ENCODE measurements at regions not wholly inside any gene's neighbourhood (a gene's known extent, or its start where the extent isn't known, plus 50 kb on each side); places are given as distances from the start of the nearest gene placed in this dataset.
A peak's percentile ranks its signal among the peaks of the same experiment; 100 is the strongest.

DNA sequence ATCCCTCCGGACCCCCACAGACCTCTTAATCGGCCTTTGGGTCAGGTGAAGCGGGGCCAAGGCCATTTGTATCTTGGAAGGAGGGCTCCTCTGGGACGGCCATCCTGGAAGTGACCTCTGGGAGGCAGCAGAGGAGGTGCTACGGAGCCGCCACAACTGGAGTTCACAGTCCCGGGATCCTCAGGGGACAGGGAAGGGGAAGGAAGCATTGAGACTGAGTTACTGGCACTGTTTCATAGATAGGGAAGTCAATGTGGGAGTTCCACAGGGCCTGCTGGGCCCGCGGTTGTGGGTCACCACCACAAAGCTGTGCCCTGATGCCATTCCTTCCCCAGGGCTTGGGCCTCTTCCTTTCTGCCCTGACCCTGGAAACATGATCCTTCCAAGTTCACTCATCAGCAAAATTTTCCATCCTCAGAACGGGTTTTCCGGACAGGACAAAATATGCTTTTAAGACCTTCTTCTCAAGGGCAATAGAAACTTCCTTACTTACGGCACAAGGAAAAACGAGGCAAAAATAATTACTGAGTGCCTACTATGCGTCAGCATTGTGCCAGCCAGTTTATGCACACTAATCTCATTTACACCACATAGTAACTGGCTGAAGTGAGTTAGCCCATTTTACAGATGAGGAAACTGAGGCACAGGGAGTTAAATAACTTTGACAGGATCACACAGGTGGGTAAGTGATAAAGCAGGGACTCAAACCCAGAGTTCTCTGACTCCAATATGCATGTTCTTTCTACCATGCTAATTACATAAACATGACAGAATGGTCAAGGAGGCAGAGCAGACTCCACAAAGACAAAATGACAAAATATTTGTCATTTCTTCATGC, 143.8 kb downstream of the UNC5CL start:
- H3K27me3 ChIP-seq (ENCODE audit: low read depth): no peaks in the 10 kb centered on the region
- no peaks in the 10 kb centered on the region for H3K4me1 ChIP-seq
- no peaks in the 10 kb centered on the region for H3K9me3 ChIP-seq
- H3K4me3 ChIP-seq: no peak overlapping the region
- H3K36me3 ChIP-seq (replicated peaks): no peaks in the 10 kb centered on the region
- in situ Hi-C loops (cut with MboI; ENCODE audit: low sequenced_read_pairs): no loop called here
- peak; percentile 15 to 64 for DNase-seq (ENCODE audit: low spot score in 2 of 2)

DNA sequence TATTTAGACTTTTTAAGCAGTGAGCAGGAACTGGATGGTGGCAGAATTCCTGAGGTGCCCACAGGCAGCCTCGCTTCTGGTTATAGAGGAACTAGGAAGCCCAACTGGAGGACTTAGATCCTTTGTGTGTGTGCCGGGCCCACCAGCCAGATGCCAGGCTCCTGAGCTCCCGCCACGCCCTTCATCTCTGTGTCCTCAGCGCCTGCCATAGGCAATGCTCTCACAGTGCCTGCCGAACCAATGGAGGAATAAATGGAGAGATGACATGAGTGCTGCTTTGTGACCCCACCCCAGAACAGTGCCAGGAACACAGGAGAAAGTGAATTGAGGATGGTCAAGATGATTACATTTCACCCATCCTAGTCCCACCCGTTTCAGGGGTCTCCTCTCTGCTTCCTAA, 146.0 kb downstream of the UNC5CL start:
- H3K4me1 ChIP-seq: no peaks in the 10 kb centered on the region

DNA sequence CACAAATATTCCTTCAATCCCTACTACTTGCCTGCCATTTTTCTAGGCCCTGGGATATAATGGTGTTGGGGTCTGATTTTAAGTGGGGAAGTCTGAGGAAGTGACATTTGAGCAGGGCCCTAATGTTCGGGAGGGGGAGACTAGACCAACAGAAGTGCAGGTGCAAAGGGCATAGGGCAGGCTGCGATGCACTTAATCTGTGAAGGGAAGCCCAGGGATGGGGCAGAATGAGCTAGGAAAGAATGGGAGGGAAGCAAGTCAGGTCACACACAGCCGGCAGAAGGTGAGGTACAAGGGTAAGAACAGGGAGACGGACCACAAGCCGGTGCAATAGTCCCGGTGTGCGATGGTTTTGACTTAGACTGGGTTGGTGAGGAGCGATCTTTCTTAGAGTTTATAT, 146.8 kb downstream of the UNC5CL start:
- Histone ChIP-seq H3K27me3 (ENCODE audit: low read depth) (no peaks in the 10 kb centered on the region), H3K9me3 (no peaks in the 10 kb centered on the region), H3K4me1 (no peaks in the 10 kb centered on the region), H3K36me3 (replicated peaks) (no peaks in the 10 kb centered on the region), H3K4me3 (no peak overlapping the region)
- no peak for DNase-seq (ENCODE audit: low spot score in 2 of 2)
- in situ Hi-C loops (cut with MboI; ENCODE audit: low sequenced_read_pairs): no loop called here

More for the DNA sequence above, 146.0 kb downstream of the UNC5CL start:
- no peaks in the 10 kb centered on the region for H3K27me3 ChIP-seq (ENCODE audit: low read depth)
- no peaks in the 10 kb centered on the region for H3K36me3 ChIP-seq (replicated peaks)
- no peak for DNase-seq (ENCODE audit: low spot score in 2 of 2)
- no peaks in the 10 kb centered on the region for H3K9me3 ChIP-seq
- H3K4me3 ChIP-seq: no peak overlapping the region
- in situ Hi-C loops (cut with MboI; ENCODE audit: low sequenced_read_pairs): no loop called here

DNA sequence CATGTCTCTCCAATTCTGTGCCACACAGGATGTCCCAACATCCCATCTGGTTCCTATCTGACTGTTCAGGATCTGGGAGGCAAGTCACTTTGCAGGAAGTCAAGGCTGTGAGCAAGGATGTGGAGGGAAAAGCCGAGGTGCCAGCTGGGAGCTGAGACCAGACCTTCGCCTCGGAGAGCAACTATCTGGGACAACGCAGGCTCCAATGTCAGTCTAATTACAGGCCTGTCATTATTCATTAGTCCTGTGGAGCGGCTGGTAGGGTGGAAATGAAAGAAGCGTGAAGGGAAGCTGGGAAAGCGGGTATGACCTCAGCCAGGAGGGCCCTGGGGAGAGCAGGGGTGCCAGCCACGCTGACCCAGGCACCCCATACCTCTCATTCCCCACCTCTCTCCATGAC, 147.3 kb downstream of the UNC5CL start:
- no peaks in the 10 kb centered on the region for H3K27me3 ChIP-seq (ENCODE audit: low read depth)
- no peak for DNase-seq (ENCODE audit: low spot score in 2 of 2)
- in situ Hi-C loops (cut with MboI; ENCODE audit: low sequenced_read_pairs): no loop called here

DNA sequence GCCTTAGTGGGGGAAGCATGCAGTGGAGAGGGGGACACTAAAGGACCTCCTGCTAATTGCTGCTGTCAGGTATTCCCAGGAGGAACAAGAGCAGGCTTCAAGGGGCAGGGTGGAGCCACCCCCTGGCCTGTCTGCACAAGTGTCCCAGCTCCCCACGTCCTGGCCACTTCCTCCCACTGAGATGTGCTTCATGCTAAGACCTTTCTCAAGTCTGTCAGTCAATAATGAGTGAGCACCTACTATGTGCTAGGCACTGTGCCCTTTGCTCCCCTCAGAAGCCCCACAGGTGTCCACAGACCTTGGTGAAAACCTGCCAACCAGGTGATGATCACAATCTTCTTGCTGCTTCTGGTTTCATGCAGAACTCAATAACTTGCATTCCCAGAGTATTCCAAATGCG, 147.9 kb downstream of the UNC5CL start:
- in situ Hi-C loops (cut with MboI; ENCODE audit: low sequenced_read_pairs): no loop called here
- H3K36me3 ChIP-seq (replicated peaks): no peaks in the 10 kb centered on the region
- no peaks in the 10 kb centered on the region for H3K27me3 ChIP-seq (ENCODE audit: low read depth)

More for the DNA sequence above, 147.3 kb downstream of the UNC5CL start:
- no peaks in the 10 kb centered on the region for H3K4me1 ChIP-seq
- no peaks in the 10 kb centered on the region for H3K36me3 ChIP-seq (replicated peaks)
- no peak overlapping the region for H3K4me3 ChIP-seq
- H3K9me3 ChIP-seq: no peaks in the 10 kb centered on the region

DNA sequence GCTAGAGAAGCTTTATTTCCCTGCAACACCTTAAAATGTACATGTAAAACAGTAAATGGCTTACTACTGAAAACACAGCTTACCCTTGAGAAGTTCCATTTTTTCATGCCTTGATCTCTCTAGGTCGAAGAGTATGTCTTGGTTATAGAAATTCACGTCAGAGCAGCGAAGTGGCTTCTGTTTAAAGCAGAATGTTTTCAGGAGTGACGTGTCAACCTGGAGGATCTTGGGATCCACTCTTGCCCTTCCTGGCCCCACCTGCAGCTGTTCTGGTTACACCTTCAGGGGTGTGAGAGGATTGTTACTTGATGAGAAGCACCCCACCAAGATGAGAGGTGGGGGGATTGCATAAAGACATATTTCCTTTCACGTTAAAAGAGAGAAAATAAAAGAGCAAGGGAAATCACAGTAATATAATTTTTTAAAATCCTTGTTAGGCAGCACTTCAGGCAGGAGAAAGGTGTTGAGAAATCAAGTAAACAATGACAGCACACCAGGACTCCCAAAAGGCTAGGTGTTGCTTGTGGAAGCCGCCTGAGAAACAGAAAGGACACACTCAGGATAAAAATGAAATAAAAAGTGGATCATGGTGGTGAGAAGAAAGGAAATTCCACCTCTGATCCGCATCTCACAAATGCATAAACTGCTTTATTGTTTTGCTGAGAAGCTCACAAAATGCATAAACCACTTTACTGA, 149.7 kb downstream of the UNC5CL start:
- H3K27me3 ChIP-seq (ENCODE audit: low read depth): no peaks in the 10 kb centered on the region
- H3K9me3 ChIP-seq: no peaks in the 10 kb centered on the region
- H3K4me3 ChIP-seq: no peak overlapping the region
- H3K36me3 ChIP-seq (replicated peaks): no peaks in the 10 kb centered on the region
- no peak for DNase-seq (ENCODE audit: low spot score in 2 of 2)
- no peaks in the 10 kb centered on the region for H3K4me1 ChIP-seq
- in situ Hi-C loops (cut with MboI; ENCODE audit: low sequenced_read_pairs): no loop called here

More for the DNA sequence above, 147.9 kb downstream of the UNC5CL start:
- no peak overlapping the region for H3K4me3 ChIP-seq
- H3K4me1 ChIP-seq: no peaks in the 10 kb centered on the region
- H3K9me3 ChIP-seq: no peaks in the 10 kb centered on the region
- DNase-seq (ENCODE audit: low spot score in 2 of 2): no peak

DNA sequence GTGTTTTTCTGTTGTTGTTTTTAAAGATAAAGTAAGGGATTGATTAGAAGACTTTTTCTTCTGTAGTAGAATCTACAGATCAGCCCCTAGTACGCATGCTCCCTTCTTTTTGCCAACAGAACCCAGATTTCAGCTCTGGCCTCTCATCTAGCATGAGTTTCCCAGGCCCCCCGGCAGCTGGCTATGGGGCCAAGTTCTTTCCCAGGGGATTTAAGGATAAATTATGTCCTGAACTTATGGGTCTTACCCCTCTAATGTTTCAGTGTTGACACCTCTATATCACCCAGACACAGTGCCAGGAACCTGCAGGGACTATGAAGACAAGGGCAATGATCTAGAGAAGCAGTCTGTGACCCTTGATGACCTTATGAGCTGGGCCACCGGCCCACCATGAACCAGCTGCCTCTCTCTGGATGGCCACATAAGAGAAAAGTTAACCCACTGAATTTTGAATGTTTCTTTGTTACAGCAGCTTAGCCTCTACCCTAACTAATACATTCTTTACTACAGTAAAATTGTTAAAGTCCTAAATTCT, 150.5 kb downstream of the UNC5CL start:
- Histone ChIP-seq H3K9me3 (no peaks in the 10 kb centered on the region), H3K36me3 (replicated peaks) (no peaks in the 10 kb centered on the region), H3K4me3 (no peak overlapping the region), H3K27me3 (ENCODE audit: low read depth) (no peaks in the 10 kb centered on the region), H3K4me1 (no peaks in the 10 kb centered on the region)
- no peak for DNase-seq (ENCODE audit: low spot score in 2 of 2)
- in situ Hi-C loops (cut with MboI; ENCODE audit: low sequenced_read_pairs): no loop called here

DNA sequence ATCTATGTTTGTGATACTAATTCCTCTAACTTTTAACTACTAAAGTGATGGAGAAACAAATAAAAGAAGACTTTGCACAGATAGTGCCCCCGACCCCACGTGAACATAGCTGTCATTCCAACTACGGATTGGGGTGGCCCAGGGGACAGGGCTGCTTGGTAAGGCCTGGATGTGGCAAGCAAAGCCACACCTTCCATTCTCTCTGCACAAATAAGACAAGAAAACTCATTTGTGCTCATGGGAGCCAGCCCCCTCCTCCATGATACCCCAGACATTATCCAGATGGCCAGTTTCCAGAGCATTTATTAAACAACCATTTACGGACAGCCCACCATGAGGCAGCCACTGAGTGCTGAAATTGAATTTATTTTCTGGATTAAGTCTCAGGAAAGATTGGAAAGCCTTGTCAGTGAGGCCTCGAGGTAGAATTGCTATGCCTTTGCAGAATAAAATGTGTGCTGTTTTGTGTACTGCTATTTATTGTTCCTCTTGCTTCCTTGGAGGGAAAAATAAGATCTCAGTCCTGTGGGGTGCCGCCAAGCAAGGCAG, 151.2 kb downstream of the UNC5CL start:
- no peak for DNase-seq (ENCODE audit: low spot score in 2 of 2)
- H3K4me3 ChIP-seq: no peak overlapping the region
- H3K36me3 ChIP-seq (replicated peaks): no peaks in the 10 kb centered on the region
- in situ Hi-C loops (cut with MboI; ENCODE audit: low sequenced_read_pairs): no loop called here
- no peaks in the 10 kb centered on the region for H3K9me3 ChIP-seq
- no peaks in the 10 kb centered on the region for H3K4me1 ChIP-seq
- no peaks in the 10 kb centered on the region for H3K27me3 ChIP-seq (ENCODE audit: low read depth)

DNA sequence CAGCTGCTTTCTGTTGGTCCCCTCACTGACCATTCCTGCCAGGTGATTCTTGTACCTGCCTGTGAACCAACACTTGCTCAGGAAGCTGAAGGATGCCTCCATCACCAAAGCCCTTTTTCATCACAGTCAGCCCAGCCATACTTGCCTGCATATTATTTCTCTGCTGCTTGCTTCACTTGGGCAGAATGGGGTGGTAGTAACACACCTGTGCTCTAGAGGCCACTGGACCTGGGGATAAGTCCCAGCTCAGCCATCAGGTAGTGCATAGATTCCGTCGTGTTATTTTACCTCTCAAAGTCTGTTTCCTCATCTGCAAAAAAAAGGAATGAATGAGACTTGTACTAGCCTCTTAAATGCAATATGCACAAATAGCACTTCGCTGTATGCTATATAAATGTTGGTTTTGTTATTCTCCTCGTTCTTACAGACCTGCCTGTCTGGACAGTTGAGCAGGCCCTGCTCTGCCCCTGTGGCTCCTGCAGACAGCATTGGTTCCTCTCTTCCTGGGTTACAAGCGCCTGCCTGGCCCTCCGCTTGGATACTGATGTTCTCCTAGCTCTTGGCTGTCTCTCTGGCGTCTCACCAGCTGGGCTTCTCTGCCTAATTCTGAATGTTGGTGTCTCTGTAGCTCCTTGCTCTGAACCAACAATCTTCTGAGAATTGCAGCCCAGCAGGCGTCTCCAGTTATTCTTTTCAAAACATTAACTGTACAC, 151.8 kb downstream of the UNC5CL start:
- no peak overlapping the region for H3K4me3 ChIP-seq
- H3K36me3 ChIP-seq (replicated peaks): no peaks in the 10 kb centered on the region
- no peaks in the 10 kb centered on the region for H3K27me3 ChIP-seq (ENCODE audit: low read depth)
- H3K4me1 ChIP-seq: no peaks in the 10 kb centered on the region
- in situ Hi-C loops (cut with MboI; ENCODE audit: low sequenced_read_pairs): no loop called here
- no peak for DNase-seq (ENCODE audit: low spot score in 2 of 2)
- H3K9me3 ChIP-seq: no peaks in the 10 kb centered on the region

DNA sequence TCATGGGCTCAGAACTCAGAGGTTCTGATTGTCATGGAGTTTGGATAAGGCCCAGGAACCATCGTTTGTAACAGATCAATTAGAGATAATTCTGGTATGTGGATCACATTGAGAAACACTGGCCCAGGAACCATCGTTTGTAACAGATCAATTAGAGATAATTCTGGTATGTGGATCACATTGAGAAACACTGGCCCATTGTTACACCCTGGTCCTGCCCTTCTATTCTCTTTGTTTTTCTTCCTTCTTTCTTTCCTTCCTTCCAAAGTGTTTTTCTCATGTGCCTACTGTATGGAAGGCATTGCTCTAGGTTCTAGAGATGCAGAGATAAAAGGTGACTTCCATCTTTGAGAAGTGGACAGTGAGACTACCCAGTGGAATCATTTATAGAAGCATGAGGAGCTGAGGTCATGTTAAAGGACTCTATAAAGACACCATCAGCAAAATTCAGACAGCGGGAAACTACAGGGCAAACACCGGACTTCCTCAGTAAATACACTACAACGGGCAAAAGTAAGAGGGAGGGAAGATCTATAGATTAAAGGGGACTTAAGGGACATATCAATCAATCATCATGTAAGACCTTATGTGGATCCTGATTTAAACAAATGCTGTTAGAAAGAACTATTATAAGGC, 153.8 kb downstream of the UNC5CL start:
- H3K36me3 ChIP-seq (replicated peaks): no peaks in the 10 kb centered on the region
- no peak overlapping the region for H3K4me3 ChIP-seq
- no peaks in the 10 kb centered on the region for H3K9me3 ChIP-seq
- H3K27me3 ChIP-seq (ENCODE audit: low read depth): no peaks in the 10 kb centered on the region
- no peak for DNase-seq (ENCODE audit: low spot score in 2 of 2)
- in situ Hi-C loops (cut with MboI; ENCODE audit: low sequenced_read_pairs): no loop called here
- no peaks in the 10 kb centered on the region for H3K4me1 ChIP-seq

DNA sequence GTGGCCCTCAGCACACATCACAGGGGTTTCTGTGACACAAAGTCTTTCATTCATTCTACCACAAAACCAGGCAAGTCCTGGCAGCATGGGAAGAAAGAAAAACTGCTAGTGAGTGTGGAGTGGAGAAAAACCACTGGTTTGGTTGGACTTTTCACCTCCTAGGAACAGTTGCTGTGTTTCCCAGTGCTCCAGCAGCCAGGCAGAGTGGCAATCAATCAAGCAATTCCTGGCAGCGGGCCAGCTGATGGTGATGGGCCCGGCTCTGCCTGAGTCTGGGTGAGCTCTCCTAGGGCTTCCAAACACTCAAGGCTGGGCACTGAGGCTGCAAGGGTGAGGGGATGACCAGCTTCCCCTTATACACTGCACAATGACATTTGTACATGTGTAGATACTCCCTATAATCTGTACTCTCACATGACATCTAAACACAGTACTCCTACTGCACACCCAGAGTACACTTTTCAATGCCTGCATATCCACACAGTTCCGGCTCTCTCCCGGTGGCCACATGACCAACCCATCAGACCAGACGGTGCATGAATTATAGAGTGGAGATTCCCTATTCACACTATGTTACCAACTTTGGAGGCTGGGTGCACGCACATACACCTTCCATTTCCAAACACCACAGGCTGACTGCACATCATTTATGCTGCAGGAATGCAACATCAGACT, 156.6 kb downstream of the UNC5CL start:
- Histone ChIP-seq H3K27me3 (ENCODE audit: low read depth) (no peaks in the 10 kb centered on the region), H3K4me1 (no peaks in the 10 kb centered on the region), H3K9me3 (no peaks in the 10 kb centered on the region), H3K4me3 (no peak overlapping the region), H3K36me3 (replicated peaks) (no peaks in the 10 kb centered on the region)
- in situ Hi-C loops (cut with MboI; ENCODE audit: low sequenced_read_pairs): no loop called here
- peak in 1 of 2 experiments; percentile 14 for DNase-seq (ENCODE audit: low spot score in 2 of 2)

DNA sequence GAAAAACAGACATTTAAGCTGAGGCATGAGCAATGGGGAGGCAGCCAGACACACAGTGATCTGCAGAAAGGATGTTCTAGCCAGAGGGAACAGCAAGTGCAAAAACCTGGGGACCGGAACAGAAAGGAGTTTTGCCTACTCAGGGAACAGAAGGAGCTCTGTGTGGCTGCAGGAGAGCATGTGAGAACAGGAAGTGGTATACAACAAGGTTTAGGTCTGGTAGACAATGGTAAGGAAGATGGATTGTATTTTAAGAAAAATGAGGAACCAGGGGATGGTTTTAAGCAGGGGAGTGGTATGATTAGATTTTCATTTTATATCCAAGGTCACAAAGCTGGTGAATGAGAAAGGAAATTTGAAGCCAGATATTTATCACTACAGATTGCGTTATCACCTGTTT, 157.5 kb downstream of the UNC5CL start:
- no peak overlapping the region for H3K4me3 ChIP-seq
- no peak for DNase-seq (ENCODE audit: low spot score in 2 of 2)

DNA sequence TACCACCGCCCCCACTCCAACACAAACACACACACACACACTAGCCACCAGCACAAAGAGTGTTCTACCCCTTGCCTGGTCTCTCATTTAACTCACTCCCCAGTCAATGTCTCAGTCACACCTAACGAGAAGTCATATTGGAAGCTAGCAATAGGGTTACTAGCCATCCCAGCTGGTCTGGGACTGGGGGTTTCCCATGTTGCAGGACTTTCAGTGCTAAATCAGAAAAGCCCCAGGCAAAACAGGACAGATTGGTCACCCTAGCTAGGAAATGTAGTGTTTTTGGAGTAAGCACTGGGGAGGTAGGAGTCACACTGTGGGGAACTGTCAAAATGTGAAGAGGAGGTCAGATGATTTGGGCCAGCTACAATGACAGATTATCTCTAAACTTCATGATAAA, 158.1 kb downstream of the UNC5CL start:
- Histone ChIP-seq H3K36me3 (replicated peaks) (no peaks in the 10 kb centered on the region), H3K4me3 (no peak overlapping the region), H3K9me3 (no peaks in the 10 kb centered on the region), H3K27me3 (ENCODE audit: low read depth) (no peaks in the 10 kb centered on the region), H3K4me1 (no peaks in the 10 kb centered on the region)
- no peak for DNase-seq (ENCODE audit: low spot score in 2 of 2)
- in situ Hi-C loops (cut with MboI; ENCODE audit: low sequenced_read_pairs): no loop called here

More for the DNA sequence above, 157.5 kb downstream of the UNC5CL start:
- H3K27me3 ChIP-seq (ENCODE audit: low read depth): no peaks in the 10 kb centered on the region
- H3K4me1 ChIP-seq: no peaks in the 10 kb centered on the region
- in situ Hi-C loops (cut with MboI; ENCODE audit: low sequenced_read_pairs): no loop called here
- no peaks in the 10 kb centered on the region for H3K9me3 ChIP-seq
- H3K36me3 ChIP-seq (replicated peaks): no peaks in the 10 kb centered on the region
